ENCODE measurements at regions not wholly inside any gene's neighbourhood (a gene's known extent, or its start where the extent isn't known, plus 50 kb on each side); places are given as distances from the start of the nearest gene placed in this dataset.
"Not testable (repeated sequence)": the region's sequence is repeated elsewhere in the genome, so short reads cannot be mapped to it uniquely, and the experiment has no call there.

- in situ Hi-C loops (cut with MboI; ENCODE audit: low pct_unique_long_range_greater_than_20kb, low sequenced_read_pairs, unreplicated experiment): no loop called here
- TF ChIP-seq CTCF (IDR thresholded peaks at IDR 0.05; ENCODE audit: extremely low read depth, insufficient read depth, missing control alignments): no peak
- DNase-seq (ENCODE audit: low spot score): no peak
These were observed 402.9 kb upstream of the SOX5 start for GRCh38 chr12:24352363-24352762.

DNA sequence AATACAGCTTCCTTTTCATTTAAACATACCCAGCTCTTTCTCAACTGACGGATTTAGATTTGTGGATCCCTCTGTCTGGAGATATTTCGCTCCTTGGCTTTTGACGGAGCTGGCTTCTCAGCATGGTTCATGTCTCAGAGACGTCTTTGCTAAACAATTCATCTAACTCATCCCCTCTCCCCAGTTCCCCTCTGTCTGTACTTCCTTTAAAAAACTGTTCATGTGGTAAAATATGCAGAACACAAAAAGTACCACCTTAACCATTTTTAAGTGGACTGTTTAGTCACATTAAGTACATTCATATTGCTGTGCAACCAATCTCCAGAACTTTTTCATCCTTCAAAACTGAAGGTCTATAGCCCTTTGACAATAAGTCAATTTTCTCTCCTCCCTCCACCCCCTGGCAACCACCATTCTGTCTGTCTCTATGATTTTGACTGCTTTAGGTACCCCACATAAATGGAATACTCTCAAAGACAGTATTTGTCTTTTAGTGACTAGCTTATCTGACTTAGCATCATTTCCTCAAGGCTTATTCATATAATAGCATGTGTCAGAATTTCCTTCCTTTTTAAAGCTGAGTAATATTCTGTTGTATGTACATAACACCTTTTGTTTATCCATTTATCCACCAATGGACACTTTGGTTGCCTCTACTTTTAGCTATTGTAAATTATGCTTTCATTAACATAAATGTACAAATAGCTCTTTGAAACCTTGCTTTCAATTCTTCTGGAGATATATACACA, 399.8 kb upstream of the SOX5 start:
- TF ChIP-seq CTCF (IDR thresholded peaks at IDR 0.05; ENCODE audit: extremely low read depth, insufficient read depth, missing control alignments): no peak
- in situ Hi-C loops (cut with MboI; ENCODE audit: low pct_unique_long_range_greater_than_20kb, low sequenced_read_pairs, unreplicated experiment): no loop called here

DNA sequence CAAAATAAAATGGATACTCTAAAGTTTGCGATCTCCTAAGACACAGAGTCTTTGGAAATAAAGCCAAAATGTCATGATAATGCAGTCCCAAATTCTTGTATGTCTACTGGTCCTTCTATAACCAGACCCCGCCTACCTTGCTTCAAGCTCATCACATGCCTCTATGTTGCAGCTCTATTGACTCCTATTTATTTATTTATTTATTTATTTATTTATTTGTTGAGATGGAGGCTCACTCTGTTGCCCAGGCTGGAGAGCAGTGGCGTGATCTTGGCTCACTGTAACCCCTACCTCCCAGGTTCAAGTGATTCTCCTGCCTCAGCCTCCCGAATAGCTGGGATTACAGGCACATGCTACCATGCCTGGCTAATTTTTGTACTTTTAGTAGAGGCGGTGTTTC, 398.7 kb upstream of the SOX5 start:
- DNase-seq (ENCODE audit: low spot score); in situ Hi-C loops (cut with MboI; ENCODE audit: low pct_unique_long_range_greater_than_20kb, low sequenced_read_pairs, unreplicated experiment): not testable (repeated sequence)

More for the DNA sequence above, 399.8 kb upstream of the SOX5 start:
- no peak for DNase-seq (ENCODE audit: low spot score)

DNA sequence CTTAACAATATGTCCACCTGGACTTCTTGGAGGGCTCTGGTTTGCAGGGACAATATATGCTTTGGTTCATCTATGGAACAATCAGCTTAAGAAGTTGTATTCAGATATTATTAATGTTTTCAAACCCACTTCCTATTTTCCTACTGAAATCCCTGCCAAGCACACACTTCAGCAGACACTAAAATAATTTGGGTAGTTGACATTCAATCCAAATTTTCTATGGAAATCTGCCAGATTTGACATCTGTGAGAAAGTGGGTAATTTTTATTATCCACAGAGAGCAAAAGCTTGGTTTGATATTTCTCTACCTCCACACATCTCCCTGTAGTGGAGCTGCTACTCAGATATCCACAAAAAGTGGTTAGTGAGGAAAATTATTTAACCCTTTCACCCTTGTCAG, 378.8 kb upstream of the SOX5 start:
- DNase-seq (ENCODE audit: low spot score): no peak
- in situ Hi-C loops (cut with MboI; ENCODE audit: low pct_unique_long_range_greater_than_20kb, low sequenced_read_pairs, unreplicated experiment): no loop called here
- TF ChIP-seq CTCF (IDR thresholded peaks at IDR 0.05; ENCODE audit: extremely low read depth, insufficient read depth, missing control alignments): no peak

DNA sequence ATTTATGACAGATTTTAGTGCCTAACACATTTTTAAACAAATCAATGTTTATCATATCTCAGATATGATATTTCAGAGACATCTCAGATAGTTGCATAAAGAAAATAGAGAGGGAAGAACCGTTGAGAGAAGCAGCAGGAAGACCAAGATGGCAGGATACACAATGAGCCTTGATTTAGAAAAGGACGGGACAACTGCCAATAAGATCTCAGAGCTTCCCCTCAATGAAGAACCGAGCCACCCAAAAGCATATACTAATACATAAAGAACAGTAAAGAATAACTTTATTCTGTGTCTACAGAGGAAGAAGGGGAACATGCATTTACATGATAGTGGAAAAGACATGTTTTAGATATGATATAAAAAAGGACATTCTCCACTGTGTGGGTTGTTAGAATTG, 375.9 kb upstream of the SOX5 start:
- no peak for TF ChIP-seq CTCF (IDR thresholded peaks at IDR 0.05; ENCODE audit: extremely low read depth, insufficient read depth, missing control alignments)
- no peak for DNase-seq (ENCODE audit: low spot score)
- in situ Hi-C loops (cut with MboI; ENCODE audit: low pct_unique_long_range_greater_than_20kb, low sequenced_read_pairs, unreplicated experiment): no loop called here

DNA sequence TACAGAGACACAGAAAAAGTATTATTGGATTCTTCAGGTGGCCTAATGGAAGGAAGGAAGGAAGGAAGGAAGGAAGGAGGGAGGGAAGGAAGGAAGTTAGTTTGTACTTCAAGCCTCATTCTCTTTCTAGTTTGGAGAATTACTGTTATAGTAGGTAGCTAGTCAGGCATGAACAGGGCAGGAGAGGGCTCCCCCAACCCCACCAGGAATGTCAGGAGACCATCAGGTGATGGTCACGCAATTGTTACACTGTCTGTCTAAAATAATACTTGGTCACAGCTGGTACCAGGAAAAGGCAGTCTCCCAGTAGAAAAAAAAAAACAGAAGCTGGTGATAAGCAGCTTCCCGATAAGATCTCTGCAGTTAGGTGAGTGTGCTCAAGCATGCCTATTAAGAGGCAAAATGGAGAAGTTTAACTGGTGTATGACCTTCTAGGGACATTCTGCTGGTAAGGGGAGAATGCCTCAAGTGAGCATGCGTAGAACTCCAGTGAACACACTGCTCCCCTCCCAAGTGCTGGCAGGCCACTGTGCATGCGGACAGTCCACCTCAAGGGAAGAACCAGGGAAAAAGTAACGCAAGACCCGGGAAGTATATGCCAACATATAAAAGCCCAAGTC, 358.4 kb upstream of the SOX5 start:
- in situ Hi-C loops (cut with MboI; ENCODE audit: low pct_unique_long_range_greater_than_20kb, low sequenced_read_pairs, unreplicated experiment): no loop called here
- DNase-seq (ENCODE audit: low spot score): no peak
- TF ChIP-seq CTCF (IDR thresholded peaks at IDR 0.05; ENCODE audit: extremely low read depth, insufficient read depth, missing control alignments): no peak

GRCh38 chr12:24307153-24307552, 357.7 kb upstream of the SOX5 start:
- no peak for DNase-seq (ENCODE audit: low spot score)
- in situ Hi-C loops (cut with MboI; ENCODE audit: low pct_unique_long_range_greater_than_20kb, low sequenced_read_pairs, unreplicated experiment): no loop called here
- TF ChIP-seq CTCF (IDR thresholded peaks at IDR 0.05; ENCODE audit: extremely low read depth, insufficient read depth, missing control alignments): no peak

All from GM13977 (cell line).